Astrocyte (in vitro differentiated cells and primary cell): ENCODE measurements at regions not wholly inside any gene's neighbourhood (a gene's known extent, or its start where the extent isn't known, plus 50 kb on each side); places are given as distances from the start of the nearest gene placed in this dataset.

Experiments used
- CTCF ChIP-seq: IDR thresholded peaks from 2 replicates; pipeline ENCODE4 v1.5.1; 2011; ENCODE audit warnings: low read depth, mild to moderate bottlenecking, inconsistent platforms, low read length, moderate library complexity; ENCODE audit not compliant: insufficient read depth
- EZH2 ChIP-seq: IDR thresholded peaks from 2 replicates; pipeline ENCODE4 v1.6.1; 2012; ENCODE audit warnings: mild to moderate bottlenecking, low read length, inconsistent platforms; ENCODE audit not compliant: insufficient read depth

GRCh38 chr3:73768524-73769308 lies 144.0 kb upstream of the PDZRN3 start:
- TF ChIP-seq CTCF: no peak
- TF ChIP-seq EZH2: no peak
